ENCODE measurements at regions not wholly inside any gene's neighbourhood (a gene's known extent, or its start where the extent isn't known, plus 50 kb on each side); places are given as distances from the start of the nearest gene placed in this dataset.

- TF ChIP-seq ZNF462 (CRISPR knock-in tag; IDR thresholded peaks at IDR 0.05) = no peak
- no peak for TF ChIP-seq REST (IDR thresholded peaks at IDR 0.05; ENCODE audit: unreplicated experiment)
- TF ChIP-seq EZH2phosphoT487 (IDR thresholded peaks at IDR 0.05; ENCODE audit: unreplicated experiment) = no peak
Observed at GRCh38 chr11:98115873-98116272, 904.9 kb upstream of the CNTN5 start (continued).

- no peak overlapping the region for H3K4me2 ChIP-seq
- no peaks in the 10 kb centered on the region for H3K79me2 ChIP-seq (replicated peaks; ENCODE audit: insufficient read depth)
- H3K9me3 Mint-ChIP-seq = peaks cover 23% of the 10 kb centered on the region; the same call in 2 of the 3 replicates
- no peaks in the 10 kb centered on the region for H3K4me1 ChIP-seq (ENCODE audit: insufficient read depth)
- DNase-seq (ENCODE audit: low spot score) (no peak), ATAC-seq (no peak)
- no peaks in the 10 kb centered on the region for H3K27me3 Mint-ChIP-seq (ENCODE audit: insufficient read depth, low read depth, poor library complexity)
- no peak for TF ChIP-seq ZNF114 (CRISPR knock-in tag; IDR thresholded peaks at IDR 0.05)
- no peak overlapping the region for H3K27ac Mint-ChIP-seq
- 0 out of 2 replicates have a peak, but pooled peaks cover 11% of the 10 kb centered on the region for H3K9me2 ChIP-seq (ENCODE audit: insufficient read depth)
- H3K36me3 Mint-ChIP-seq (ENCODE audit: low read depth) = peaks cover 9% of the 10 kb centered on the region; the same call in 2 of the 3 replicates
- H2AFZ ChIP-seq = no peak overlapping the region
- no peaks in the 10 kb centered on the region for H3K4me1 Mint-ChIP-seq
- no peaks in the 10 kb centered on the region for H3K36me3 ChIP-seq (ENCODE audit: insufficient read depth)
- H3K4me3 Mint-ChIP-seq = no peak overlapping the region
- no peaks in the 10 kb centered on the region for H4K20me1 ChIP-seq (replicated peaks; ENCODE audit: insufficient read depth)
- H3K27ac ChIP-seq (ENCODE audit: low read depth) = no peak overlapping the region
- no peaks in the 10 kb centered on the region for H3F3A ChIP-seq (replicated peaks; ENCODE audit: low read depth)
- H3K27me3 ChIP-seq (ENCODE audit: insufficient read depth) = no peaks in the 10 kb centered on the region
- H3K4me3 ChIP-seq = no peak overlapping the region
Observed at GRCh38 chr11:98130117-98130625, 890.6 kb upstream of the CNTN5 start.

Measured in GM23338 (cell line).